Stimulated activated CD4-positive, alpha-beta T cell treated with anti-CD3 and anti-CD28 coated beads, Interleukin-12 subunit alpha, Interleukin-12 subunit beta, amount 100 ng/mL, for 4 hours (primary cell): ENCODE measurements at regions not wholly inside any gene's neighbourhood (a gene's known extent, or its start where the extent isn't known, plus 50 kb on each side); places are given as distances from the start of the nearest gene placed in this dataset.
"Not testable (repeated sequence)": the region's sequence is repeated elsewhere in the genome, so short reads cannot be mapped to it uniquely, and the experiment has no call there.

Experiments used
- DNase-seq: peaks from one replicate; pipeline ENCODE4 v3.0.0-alpha.2; 2020

DNA sequence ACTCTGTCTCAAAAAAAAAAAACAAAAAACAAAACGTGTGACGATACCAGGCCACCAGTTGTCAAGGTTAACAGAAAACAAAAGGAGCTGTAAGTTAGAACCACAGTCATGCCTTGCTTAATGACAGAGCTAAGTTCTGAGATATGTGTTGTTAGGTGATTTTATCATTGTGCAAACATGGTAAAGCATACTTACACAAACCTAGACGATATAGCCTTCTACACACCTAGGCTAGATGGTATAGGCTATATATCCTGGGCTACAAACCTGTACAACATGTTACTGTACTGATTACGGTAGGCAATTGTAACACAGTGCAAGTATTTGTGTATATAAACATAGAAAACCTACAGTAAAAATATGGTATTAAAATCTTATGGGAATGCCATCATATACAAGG, 564.2 kb downstream of the HTR7 start:
- no peak for DNase-seq

DNA sequence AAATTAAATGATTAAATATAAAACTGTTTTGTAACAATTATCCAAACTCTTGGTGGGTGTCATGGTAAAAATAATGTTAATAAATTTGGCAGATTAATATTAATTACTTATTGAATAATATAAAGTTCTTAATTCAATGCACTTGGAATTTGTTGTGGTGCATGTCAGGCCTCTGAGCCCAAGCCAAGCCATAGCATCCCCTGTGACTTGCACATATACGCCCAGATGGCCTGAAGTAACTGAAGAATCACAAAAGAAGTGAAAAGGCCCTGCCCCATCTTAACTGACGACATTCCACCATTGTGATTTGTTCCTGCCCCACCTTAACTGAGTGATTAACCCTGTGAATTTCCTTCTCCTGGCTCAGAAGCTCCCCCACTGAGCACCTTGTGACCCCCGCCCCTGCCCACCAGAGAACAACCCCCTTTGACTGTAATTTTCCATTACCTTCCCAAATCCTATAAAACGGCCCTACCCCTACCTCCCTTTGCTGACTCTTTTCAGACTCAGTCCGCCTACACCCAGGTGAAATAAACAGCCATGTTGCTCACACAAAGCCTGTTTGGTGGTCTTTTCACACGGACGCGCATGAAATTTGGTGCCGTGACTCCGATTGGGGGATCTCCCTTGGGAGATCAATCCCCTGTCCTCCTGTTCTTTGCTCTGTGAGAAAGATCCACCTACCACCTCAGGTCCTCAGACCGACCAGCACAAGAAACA, 562.9 kb downstream of the HTR7 start:
- not testable (repeated sequence) for DNase-seq

DNA sequence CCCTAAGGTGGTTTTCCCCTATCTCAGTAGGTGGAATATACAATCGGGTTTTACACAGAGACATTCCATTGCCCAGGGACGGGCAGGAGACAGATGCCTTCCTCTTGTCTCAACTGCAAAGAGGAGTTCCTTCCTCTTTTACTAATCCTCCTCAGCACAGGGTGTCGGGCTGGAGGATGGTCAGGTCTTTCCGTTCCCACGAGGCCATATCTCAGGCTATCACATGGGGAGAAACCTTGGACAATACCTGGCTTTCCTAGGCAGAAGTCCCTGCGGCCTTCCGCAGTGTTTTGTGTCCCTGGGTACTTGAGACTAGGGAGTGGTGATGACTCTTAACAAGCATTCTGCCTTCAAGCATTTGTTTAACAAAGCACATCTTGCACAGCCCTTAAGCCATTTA, 555.8 kb downstream of the HTR7 start:
- not testable (repeated sequence) for DNase-seq

DNA sequence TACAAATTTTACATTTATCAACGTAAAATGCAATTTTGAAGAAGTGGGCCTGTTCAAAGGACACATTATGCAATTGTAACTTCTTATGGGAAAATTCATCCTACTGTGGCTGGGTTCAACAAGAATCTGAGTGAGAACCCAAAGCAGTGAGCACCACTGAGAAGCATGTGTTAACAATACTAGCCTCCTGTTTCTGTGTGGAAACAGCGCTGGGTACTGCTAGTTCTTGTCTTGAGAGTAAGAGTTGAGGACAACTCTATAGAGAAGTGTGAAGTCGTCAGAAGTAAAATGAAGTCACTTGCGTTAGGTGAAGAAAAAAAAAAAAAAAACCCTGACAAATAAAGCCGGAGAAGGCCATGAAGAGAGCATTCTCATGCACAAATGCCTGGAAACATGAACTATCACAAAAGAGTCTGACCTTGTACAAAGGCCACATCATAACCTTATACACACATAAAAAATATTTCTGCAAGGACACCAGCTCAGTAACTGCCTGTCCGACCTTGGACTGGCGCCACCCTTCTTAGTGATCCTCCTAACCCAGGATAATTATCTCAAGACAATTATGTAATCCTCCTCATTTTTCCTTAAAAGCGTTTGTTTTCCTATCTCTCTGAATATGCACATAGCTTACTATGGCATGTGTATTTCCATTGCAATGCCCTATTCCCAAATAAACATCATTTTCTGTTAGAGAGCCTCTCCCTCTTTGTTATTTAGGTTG, 554.9 kb downstream of the HTR7 start:
- DNase-seq: no peak

DNA sequence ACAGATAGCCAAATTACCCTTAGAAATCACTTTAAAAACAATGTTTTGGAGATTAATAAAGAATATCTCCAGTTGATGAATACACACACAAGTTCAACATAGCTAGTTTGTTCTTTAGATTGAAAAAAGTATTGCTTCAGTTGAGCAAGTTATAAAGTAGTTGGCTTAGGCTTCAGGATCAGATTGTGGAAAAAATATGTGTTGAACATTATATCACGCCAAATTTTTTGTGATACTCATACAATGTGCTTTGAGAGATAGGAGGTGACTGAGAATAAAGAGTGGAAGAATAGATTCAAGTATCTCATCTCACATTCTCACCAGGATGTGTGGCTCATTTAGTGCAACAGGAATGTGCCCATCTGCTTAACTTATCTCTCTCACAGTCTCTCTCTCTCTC, 553.3 kb downstream of the HTR7 start:
- DNase-seq: no peak

DNA sequence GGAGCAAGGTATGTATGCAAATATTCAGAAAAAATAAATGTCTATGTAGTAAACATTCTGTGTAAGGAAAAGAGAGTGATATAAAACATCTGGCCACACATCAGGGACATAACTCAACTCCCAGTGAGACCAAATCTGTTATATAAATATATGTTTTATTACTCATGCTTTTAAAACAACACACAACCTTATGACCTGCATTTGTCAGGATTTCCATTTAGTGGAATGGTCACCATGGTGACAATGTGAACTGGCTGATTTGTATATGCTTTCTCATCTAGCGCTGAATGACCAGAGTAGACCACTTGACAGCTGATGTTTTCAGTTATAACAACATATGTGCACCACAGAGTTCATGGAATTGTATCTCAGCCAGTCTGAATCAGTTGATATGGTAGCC, 551.7 kb downstream of the HTR7 start:
- DNase-seq: no peak

DNA sequence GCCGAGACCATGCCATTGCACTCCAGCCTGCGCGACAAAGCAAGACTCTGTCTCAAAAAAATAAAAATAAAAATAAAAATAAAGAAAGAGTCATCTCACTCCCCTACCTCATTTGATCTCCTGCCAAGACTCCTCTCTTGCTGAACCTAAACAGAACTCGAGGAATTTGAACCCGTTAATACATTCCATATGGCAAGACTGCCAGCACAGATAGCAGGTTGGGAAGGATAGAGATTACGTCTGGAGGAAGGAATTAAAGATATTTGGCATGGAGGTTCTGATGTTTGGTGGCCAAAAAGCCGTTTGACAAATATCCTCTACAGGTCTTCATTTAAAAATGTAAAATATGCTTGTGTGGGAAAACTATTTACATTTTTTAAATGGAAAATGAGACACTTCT, 549.6 kb downstream of the HTR7 start:
- no peak for DNase-seq

DNA sequence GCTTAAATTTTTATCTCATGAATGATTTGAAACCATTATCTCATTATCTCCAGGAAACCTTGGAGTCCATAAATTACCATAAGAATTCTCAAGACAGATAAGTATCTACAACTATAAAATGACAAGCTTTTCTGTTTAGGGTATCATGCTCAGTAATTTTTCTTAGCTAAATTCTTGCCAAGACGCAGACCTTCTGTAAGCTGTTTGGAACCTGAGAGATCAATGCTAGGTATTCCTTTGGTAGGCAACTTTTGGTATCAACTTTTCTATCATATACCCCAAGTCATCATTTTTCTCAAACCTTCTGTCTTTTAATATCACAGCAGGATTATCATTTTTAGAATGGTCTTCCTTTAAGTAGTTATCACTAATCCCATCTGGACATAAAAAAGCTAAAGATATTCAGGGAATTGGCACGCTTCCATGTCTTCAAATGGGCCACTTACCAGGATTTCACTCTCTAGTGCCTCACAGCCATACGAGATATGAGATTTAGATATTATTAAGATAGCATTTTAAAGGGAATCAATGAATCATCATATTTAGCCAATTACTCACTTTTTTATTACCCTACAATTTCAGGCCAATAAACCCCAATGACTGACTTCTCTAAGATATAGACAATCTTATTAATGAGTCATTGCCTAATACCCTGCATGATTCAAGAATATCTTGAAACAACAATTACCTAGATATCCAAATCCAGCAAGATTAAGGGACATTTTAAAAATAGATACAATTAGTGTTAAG, 544.1 kb downstream of the HTR7 start:
- no peak for DNase-seq

DNA sequence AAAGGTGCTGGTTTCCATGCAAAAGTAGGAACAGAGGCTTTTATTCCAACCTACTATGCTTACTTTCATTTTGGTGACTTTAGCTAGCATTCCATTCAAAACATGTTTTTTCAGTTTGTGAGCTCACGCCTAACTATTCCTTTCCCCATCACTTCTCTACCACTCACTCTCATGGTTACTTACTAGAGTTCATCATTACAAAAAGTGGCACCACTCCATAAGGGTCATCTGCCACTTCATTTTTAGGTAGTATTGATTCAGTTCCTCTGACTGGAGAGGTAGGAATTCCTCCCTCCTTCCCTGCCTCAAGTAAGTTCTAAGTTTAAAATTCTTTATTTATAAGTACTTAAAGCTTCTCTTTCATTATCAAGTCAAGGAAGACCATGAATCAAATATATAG, 543.1 kb downstream of the HTR7 start:
- no peak for DNase-seq

DNA sequence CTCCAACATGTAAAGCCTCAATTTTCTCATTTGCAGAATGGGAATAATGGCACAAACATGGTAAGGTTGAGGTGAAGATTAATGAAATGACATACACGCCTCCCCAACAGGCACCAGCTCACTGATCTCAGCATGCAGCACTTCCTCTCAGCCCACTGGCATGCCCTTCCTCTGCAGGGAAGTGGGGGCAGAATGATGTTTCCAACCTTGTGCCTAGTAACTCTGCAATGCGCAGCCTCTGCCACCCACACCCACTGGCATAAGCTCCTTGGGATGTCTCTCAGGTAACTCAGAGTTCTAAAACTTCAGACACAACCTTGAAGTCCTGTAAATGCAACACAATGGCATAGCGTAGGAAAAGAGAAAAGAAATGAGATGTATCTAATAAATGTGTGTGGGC, 540.7 kb downstream of the HTR7 start:
- no peak for DNase-seq

DNA sequence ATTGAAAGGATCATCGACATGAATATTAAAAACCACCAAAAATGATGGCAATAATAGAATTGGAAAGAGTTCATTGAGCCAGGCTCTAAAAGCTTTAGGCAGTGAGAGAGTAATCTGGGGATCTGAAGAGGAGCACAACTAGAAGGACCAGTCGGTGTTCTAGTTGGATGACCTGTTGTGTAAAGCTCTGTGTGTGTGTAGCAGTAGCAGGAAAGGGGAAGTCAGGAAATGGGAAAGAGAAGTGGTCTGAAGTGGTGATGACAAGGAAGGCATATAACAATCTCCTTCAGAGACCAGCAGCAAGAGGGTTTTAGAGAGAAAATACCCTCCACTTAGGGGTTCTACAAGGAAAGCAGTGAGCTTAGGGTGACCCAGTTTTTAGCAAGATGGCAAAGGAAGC, 539.2 kb downstream of the HTR7 start:
- DNase-seq: no peak

DNA sequence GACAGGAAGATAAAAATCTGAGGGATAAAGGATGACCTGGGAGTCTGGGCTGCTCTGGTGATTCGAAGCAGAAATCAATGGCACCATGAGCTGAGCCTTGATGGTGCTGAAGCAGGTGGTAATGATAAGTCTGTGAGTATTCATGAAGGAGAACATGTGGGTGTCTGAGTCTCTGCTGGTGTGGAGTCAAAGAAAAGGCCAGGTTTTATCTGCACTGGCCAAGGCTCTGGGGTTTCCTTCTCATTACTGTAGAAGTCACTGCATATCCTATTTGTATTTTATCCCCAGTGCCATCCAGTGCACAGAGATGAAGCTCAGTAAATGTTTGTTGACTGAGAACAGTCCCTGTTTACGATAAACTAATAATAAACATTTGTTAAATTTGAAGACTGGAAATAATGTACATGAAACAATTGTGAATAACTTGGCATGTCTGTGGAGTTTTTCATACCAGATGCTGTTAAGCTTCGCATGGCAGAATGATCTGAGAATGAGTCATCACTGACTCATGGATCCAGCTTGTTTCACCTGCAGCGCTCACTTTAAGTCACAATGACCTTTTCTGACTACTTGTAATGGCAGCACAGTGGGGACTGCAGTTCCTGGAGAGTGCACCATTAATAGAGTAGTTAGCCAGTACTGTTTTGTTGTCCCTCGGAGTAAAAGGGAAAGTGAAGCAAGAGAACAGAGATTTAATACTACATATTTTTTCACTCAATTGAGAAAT, 538.5 kb downstream of the HTR7 start:
- DNase-seq: no peak

DNA sequence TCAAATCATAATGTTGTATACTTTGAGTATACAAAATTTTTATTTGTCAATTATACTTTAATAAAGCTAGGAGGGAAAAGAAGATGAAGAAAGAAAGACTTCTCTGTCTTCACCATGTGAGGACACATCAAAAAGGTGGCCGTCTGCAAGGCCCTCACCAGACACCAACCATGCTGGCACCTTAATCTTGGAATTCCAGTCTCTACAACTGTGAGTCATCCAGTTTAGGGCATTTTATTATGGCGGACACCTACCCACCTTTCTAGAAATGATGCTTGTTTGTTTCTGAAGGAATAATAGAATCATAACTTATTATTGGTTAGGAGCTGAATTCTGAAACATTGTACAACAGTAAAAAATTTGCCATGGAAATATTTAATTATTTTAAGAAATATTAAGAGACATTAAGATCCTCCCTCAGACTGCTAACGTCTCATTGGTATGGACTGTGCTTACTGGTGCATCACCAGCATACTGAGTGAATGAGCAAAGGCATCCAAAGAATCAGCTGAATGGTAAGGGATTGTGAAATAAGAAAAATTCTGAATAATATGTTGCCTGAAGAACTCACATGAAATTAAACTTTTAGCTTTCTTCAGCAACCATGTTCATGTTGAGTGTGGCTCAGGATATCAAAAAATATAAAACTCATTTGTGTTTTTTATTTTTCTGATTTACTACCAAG, 536.6 kb downstream of the HTR7 start:
- no peak for DNase-seq

DNA sequence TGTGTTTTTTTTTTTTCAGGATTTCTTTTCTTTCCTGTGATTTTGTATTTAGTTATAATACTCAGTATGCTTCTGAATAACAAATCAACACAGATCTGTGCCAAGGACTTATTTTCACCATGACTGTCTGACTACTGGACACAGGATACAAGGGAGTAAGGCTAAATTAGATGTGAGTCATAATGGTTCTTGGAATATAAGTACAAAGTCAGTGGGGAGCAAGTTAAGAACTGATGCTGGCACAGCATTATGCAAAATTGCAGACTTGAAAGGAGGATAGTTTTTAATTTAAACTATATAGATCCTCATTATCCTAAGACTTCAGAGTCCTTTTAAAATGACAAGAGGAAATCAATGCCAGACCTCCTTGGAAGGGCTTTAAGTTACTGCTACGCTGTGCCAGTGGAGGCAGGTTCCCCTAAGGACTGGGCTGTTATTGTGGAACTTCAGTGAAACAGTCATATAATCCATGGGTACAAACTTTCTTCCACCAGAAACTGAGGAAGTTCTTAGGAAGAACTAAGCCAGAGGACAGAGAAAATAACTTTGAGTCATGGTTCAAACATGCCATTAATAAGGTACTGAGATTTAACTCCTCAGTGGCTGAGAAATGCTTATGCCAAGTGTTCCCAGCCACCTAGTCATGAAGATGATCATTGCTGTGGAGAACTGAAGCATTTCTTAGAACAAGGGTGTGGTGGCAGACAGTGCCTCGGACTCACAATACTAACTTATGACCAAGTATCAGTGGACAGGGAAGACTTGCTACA, 531.2 kb downstream of the HTR7 start:
- DNase-seq: no peak

DNA sequence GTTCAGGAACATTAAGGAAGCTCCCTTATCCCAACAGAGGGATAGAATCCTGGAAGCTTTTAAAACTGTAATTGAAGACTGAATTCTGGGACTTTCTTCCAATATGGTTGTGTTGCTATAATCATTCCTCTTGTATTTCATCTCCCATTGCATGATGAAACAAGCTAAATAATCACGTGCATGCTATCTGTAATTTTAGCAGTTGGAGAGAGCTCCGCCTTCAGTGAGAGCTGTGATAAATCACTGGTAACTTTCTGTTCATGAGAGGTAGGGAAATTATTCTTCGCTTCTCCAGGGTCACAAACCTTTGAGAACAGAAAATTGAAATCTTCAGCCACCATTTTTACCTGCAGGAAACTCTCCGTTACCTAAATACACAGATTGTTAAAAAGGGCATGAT, 530.2 kb downstream of the HTR7 start:
- DNase-seq: no peak

DNA sequence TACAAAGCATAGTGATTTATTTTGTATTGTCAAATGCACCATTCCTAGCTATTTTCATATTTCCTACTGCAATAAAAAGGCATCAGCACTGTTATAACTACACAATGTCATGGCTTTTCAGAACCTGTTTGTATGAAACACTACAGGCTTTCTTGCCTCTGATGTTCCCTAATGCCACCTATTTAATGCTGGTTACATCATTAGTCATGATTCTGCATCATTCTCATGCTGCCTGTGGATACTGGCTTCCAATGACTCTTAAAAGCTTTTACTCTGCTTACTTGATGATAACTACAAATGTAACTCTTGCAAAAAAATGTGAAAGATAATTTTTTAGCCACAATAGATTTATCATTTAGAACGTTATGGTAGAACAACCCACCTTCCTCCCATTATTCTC, 529.4 kb downstream of the HTR7 start:
- DNase-seq: no peak

DNA sequence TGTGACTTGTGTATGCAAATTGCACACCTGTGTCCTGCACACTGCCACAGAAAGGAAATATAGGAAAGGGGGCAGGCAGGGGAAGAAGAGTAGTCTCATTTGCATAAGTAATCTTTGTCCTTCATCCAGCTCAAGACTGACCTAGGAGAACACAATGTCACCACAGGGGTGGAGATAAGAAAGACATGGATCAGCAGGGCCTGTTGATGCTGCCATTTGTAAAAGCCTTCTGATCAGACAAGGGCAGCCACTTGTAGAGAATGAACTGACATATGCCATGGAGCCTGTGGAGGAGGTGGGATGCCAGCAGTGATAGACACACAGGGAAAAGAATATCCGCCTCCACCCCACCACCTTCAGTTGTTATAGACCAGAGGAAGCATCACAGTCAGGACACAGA, 528.9 kb downstream of the HTR7 start:
- no peak for DNase-seq

DNA sequence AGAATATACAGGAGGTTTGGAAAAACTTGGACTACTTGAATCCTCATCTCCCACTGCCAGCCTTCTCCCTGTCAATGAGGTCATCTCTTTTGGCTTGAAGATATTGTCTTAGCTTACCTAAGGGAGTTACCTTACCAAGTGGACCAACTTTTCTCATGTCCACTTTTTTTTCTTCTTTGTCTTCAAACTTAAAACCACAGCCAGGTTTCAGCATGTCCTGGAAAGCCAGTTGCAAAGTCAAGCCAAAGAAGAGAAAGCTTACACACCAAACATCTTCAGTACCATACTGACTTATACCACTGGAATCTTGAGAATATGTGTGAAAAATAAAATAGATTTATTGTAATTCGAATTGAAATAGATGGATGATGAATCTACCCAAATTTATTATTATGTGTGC, 520.5 kb downstream of the HTR7 start:
- no peak for DNase-seq

DNA sequence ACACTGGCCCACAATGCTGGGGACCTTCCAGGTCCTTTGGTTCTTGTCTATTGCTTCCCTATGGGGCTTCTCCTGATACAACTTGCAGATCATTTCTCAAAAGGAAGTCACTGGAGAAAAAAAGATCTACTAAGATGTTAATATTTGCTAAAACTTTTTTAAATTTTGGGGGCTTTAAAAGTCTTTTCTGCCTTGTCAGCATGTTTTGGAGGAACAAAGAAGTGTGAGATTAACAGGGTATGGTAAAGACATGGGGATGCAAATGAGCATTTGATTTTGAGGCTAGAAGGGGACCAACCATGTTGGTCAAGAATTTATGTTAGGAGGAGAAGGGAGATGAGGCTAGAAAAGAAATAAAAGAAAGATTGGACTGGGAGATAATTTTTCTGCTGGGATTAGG, 515.4 kb downstream of the HTR7 start:
- DNase-seq: no peak

DNA sequence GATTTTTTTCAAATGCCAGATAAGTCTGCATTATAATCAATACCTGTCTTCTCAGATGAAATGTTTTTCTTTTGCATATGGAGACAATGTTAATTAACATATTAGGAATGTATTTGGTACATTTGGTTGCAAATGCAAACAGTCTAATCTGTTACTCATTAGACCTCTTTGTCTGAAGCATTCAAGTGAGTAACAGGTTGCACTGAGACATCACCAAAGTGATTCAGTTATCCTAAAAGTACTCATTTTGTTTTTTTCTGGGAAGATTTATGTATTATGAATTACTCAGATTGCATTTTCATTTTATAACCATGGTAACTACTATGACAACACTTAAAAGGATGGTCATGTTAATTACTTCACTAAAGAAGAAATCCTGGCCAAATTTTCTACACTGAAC, 513.6 kb downstream of the HTR7 start:
- DNase-seq: no peak

DNA sequence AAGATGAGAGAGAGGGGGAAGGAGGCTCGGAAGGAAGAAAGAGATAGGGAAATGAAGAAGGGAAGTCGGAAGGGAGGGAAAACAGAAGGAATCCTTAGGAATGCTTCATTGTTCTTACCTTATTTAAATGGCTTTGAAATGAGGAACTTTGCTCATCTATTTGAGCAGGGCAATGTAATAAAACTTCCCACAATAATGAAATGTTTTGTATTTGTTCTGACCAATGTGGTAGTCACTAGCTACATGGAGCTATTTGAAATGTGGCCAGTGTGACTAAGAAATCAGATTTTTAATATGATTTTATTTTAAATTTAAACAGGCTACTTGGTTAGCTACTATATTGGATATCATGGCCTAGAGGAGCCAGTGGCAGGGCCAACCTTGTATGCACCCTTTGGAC, 510.6 kb downstream of the HTR7 start:
- no peak for DNase-seq

DNA sequence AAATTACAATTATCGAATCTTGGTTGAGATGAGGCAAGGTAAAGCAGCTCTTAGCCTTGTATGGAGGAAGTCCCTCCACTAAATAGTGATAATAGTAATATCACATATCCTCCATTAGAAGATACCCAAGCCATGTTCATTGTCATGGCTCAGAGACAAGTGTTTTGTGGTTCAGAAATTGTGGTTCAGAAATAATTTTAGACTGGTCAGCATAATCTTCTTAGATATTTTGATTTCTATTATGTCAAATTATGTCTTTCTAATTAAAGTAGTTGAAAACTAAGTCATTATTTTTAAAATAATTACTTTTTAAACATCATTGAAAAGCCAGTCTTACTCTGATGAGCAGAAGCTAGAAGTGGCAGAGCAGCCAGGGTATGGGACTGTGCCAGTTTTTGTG, 507.7 kb downstream of the HTR7 start:
- DNase-seq: no peak
